ENCODE measurements at regions not wholly inside any gene's neighbourhood (a gene's known extent, or its start where the extent isn't known, plus 50 kb on each side); places are given as distances from the start of the nearest gene placed in this dataset.

GRCh38 chrX:45781901-45782553 lies 581.4 kb upstream of the DIPK2B start:
- H3K4me1 ChIP-seq (ENCODE audit: insufficient read depth, low read length) = no peaks in the 10 kb centered on the region
- H2AFZ ChIP-seq (ENCODE audit: low read length) = no peak overlapping the region
- H4K20me1 ChIP-seq (ENCODE audit: insufficient read depth, low read length) = no peaks in the 10 kb centered on the region
- no TSS peak for BruUV-seq (replicated peaks)
- POLR2A ChIA-PET = no interaction called here
- no peak overlapping the region for H3K27ac ChIP-seq (ENCODE audit: extremely low read length, insufficient read depth, low read length)
- CTCF ChIA-PET (ENCODE audit: low intra/inter-chr PET ratio, low total read pairs) = no interaction called here
- ATAC-seq (peak; percentile 66), FAIRE-seq (peak; percentile 61), DNase-seq (ENCODE audit: low spot score) (peak; percentile 15)
- no peak for TF ChIP-seq MZF1 (CRISPR knock-in tag; IDR thresholded peaks at IDR 0.05; ENCODE audit: borderline replicate concordance)
- no peak for TF ChIP-seq HNF1A (IDR thresholded peaks at IDR 0.05; ENCODE audit: low read depth)
- no peak for TF ChIP-seq HNF1A (CRISPR knock-in tag; IDR thresholded peaks at IDR 0.05; ENCODE audit: borderline replicate concordance)
- peak; percentile 39; the same call in 1 of the 2 replicates for TF ChIP-seq CTCF (CRISPR knock-in tag; IDR thresholded peaks at IDR 0.05)
- peak; percentile 25 for TF ChIP-seq STAG1 (CRISPR knock-in tag; IDR thresholded peaks at IDR 0.05)
- intact Hi-C loops (cut with micrococcal nuclease; ENCODE audit: unreplicated experiment) (no loop called here), in situ Hi-C loops (cut with HindIII; ENCODE audit: extremely low pct_ligation_motif_present, low pct_unique_long_range_greater_than_20kb) (no loop called here)
- no peak overlapping the region for H3K9ac ChIP-seq (ENCODE audit: insufficient read depth, low read depth, low read length)
- H3K4me3 ChIP-seq (replicated peaks in 1 of 3; ENCODE audit: insufficient read depth in 1 of 3, low read depth in 2 of 3, low read length in 3 of 3) = no peak overlapping the region
- H3K27me3 ChIP-seq (ENCODE audit: control insufficient read depth in 1 of 2, insufficient read depth in 2 of 2, low read length in 2 of 2) = no peaks in the 10 kb centered on the region
- WGBS (ENCODE audit: low lambda C conversion rate) = 77% methylated on average over 4 of the region's 4 CpGs
- H3K4me2 ChIP-seq (ENCODE audit: low read depth, low read length) = no peak overlapping the region
- no peaks in the 10 kb centered on the region for H3K9me3 ChIP-seq (ENCODE audit: low read length)
- no peaks in the 10 kb centered on the region; a peak in 1 of 5 replicates for H3K36me3 ChIP-seq (replicated peaks in 1 of 2; ENCODE audit: control insufficient read depth in 1 of 2, insufficient read depth in 2 of 2, low read length in 2 of 2)
- H3K79me2 ChIP-seq (ENCODE audit: insufficient read depth, low read length) = peaks cover 2% of the 10 kb centered on the region
